Panc1 (cell line): ENCODE measurements at regions not wholly inside any gene's neighbourhood (a gene's known extent, or its start where the extent isn't known, plus 50 kb on each side); places are given as distances from the start of the nearest gene placed in this dataset.

Experiments used
- ATAC-seq: fragments of 200-7000 bp; cut with Tn5 transposase; 2 replicates; pipeline ENCODE4 v1.9.1; 2020; ENCODE audit warnings: mild to moderate bottlenecking, moderate library complexity
- BruUV-seq: library from RNA; stranded (reverse); fragments of 400-500 nt; replicated peaks from 2 replicates; lab custom pipeline; 2021; lab: Mats Ljungman, UMichigan
- CTCF ChIA-PET: fragments of 300-600 bp; sonication (Branson Sonifier 250); formaldehyde crosslinking; loops from one replicate; lab custom pipeline; 2022; ENCODE audit warnings: antibody characterized with exemption; lab: Charles Lee
- POLR2A ChIA-PET: fragments of 300-600 bp; sonication (Branson Sonifier 250); formaldehyde crosslinking; loops from one replicate; lab custom pipeline; 2022; ENCODE audit warnings: antibody characterized with exemption; lab: Charles Lee
- DNase-seq: peaks from one replicate; pipeline ENCODE4 v3.0.0-alpha.2; 2010; ENCODE audit warnings: low read depth, low spot score
- H3K27ac ChIP-seq: 2 replicates; pipeline ENCODE4 v1.5.1; 2011; ENCODE audit warnings: mild to moderate bottlenecking, low read length, inconsistent platforms
- H3K27me3 ChIP-seq: fragments of 200-500 bp; sonication (Bioruptor generic); 2 replicates; pipeline ENCODE4 v1.6.0; 2014; ENCODE audit warnings: low read length, inconsistent platforms; ENCODE audit not compliant: control insufficient read depth, insufficient read depth
- H3K36me3 ChIP-seq: fragments of 200-500 bp; sonication (Bioruptor generic); 2 replicates; pipeline ENCODE4 v1.5.1; 2014; ENCODE audit warnings: inconsistent platforms, mild to moderate bottlenecking, low read length, moderate library complexity; ENCODE audit not compliant: control insufficient read depth, insufficient read depth
- H3K4me1 ChIP-seq: 2 replicates; pipeline ENCODE4 v1.5.1; 2011; ENCODE audit warnings: inconsistent platforms, mild to moderate bottlenecking, low read length, moderate library complexity; ENCODE audit not compliant: control insufficient read depth, insufficient read depth
- H3K4me3 ChIP-seq, 2 experiments: 2 replicates each; pipeline ENCODE4 v1.5.1; 2011 to 2012; ENCODE audit warnings: low read depth in 2 of 2, low read length in 2 of 2, mild to moderate bottlenecking in 2 of 2, inconsistent platforms in 1 of 2, moderate library complexity in 1 of 2
- H3K9me3 ChIP-seq: fragments of 200-500 bp; sonication (Bioruptor generic); 2 replicates; pipeline ENCODE4 v1.5.1; 2014; ENCODE audit warnings: low read depth, mild to moderate bottlenecking, inconsistent platforms, low read length, moderate library complexity; ENCODE audit not compliant: control insufficient read depth, insufficient read depth
- POLR2AphosphoS5 ChIP-seq: IDR thresholded peaks from 2 replicates; pipeline ENCODE4 v1.6.1; 2012; ENCODE audit warnings: mild to moderate bottlenecking, low read depth, low read length, moderate library complexity
- SIN3A ChIP-seq: IDR thresholded peaks from 2 replicates; pipeline ENCODE4 v1.6.1; 2012; ENCODE audit warnings: low read depth, mild to moderate bottlenecking, low read length, moderate library complexity, borderline replicate concordance; ENCODE audit not compliant: insufficient read depth
- TCF7L2 ChIP-seq: IDR thresholded peaks from 2 replicates; pipeline ENCODE4 v1.6.1; 2011; ENCODE audit warnings: mild to moderate bottlenecking, low read depth, low read length, inconsistent platforms
- in situ Hi-C: cut with HindIII; loops from 2 replicates; pipeline ENCODE4 v1.10.0; 2016; ENCODE audit warnings: low sequenced_read_pairs, low pct_unique_long_range_greater_than_20kb
- intact Hi-C: fragments of 100-400 bp; cut with micrococcal nuclease; formaldehyde crosslinking; loops from one replicate; pipeline ENCODE4 v1.10.0; 2022; ENCODE audit not compliant: unreplicated experiment
- TF ChIP-seq, protein P1 (sequence below): fragments of 450-650 bp; IDR thresholded peaks from 2 replicates; pipeline ENCODE4 v1.5.1; 2017; ENCODE audit warnings: mild to moderate bottlenecking
- TF ChIP-seq, protein P2 (sequence below), 2 experiments: IDR thresholded peaks; 2 replicates each; pipeline ENCODE4 v1.6.1; 2011 to 2012; ENCODE audit warnings: low read depth in 2 of 2, control low read depth in 1 of 2, low read length in 1 of 2, mild to moderate bottlenecking in 1 of 2, moderate library complexity in 1 of 2; ENCODE audit not compliant: insufficient read depth in 1 of 2

- DNase-seq (no peak), ATAC-seq (no peak)
- Histone ChIP-seq H3K27me3 (no peaks in the 10 kb centered on the region), H3K4me1 (no peaks in the 10 kb centered on the region), H3K4me3 (no peak overlapping the region), H3K27ac (no peak overlapping the region), H3K36me3 (no peaks in the 10 kb centered on the region), H3K9me3 (no peaks in the 10 kb centered on the region)
- TF ChIP-seq POLR2AphosphoS5 (no peak), SIN3A (no peak), TCF7L2 (no peak)
- TF ChIP-seq, protein P1, sequence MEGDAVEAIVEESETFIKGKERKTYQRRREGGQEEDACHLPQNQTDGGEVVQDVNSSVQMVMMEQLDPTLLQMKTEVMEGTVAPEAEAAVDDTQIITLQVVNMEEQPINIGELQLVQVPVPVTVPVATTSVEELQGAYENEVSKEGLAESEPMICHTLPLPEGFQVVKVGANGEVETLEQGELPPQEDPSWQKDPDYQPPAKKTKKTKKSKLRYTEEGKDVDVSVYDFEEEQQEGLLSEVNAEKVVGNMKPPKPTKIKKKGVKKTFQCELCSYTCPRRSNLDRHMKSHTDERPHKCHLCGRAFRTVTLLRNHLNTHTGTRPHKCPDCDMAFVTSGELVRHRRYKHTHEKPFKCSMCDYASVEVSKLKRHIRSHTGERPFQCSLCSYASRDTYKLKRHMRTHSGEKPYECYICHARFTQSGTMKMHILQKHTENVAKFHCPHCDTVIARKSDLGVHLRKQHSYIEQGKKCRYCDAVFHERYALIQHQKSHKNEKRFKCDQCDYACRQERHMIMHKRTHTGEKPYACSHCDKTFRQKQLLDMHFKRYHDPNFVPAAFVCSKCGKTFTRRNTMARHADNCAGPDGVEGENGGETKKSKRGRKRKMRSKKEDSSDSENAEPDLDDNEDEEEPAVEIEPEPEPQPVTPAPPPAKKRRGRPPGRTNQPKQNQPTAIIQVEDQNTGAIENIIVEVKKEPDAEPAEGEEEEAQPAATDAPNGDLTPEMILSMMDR: no peak
- TF ChIP-seq, protein P2, sequence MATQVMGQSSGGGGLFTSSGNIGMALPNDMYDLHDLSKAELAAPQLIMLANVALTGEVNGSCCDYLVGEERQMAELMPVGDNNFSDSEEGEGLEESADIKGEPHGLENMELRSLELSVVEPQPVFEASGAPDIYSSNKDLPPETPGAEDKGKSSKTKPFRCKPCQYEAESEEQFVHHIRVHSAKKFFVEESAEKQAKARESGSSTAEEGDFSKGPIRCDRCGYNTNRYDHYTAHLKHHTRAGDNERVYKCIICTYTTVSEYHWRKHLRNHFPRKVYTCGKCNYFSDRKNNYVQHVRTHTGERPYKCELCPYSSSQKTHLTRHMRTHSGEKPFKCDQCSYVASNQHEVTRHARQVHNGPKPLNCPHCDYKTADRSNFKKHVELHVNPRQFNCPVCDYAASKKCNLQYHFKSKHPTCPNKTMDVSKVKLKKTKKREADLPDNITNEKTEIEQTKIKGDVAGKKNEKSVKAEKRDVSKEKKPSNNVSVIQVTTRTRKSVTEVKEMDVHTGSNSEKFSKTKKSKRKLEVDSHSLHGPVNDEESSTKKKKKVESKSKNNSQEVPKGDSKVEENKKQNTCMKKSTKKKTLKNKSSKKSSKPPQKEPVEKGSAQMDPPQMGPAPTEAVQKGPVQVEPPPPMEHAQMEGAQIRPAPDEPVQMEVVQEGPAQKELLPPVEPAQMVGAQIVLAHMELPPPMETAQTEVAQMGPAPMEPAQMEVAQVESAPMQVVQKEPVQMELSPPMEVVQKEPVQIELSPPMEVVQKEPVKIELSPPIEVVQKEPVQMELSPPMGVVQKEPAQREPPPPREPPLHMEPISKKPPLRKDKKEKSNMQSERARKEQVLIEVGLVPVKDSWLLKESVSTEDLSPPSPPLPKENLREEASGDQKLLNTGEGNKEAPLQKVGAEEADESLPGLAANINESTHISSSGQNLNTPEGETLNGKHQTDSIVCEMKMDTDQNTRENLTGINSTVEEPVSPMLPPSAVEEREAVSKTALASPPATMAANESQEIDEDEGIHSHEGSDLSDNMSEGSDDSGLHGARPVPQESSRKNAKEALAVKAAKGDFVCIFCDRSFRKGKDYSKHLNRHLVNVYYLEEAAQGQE (IDR thresholded peaks at IDR 0.05; ENCODE audit: insufficient read depth in 1 of 2, low read depth in 2 of 2, low read length in 1 of 2): no peak
- ChIA-PET POLR2A (no interaction called here), CTCF (no interaction called here)
- no TSS peak for BruUV-seq
- intact Hi-C loops (no loop called here), in situ Hi-C loops (no loop called here)
Observed at GRCh38 chr5:52469420-52469819, 318.3 kb upstream of the ITGA1 start.

DNA sequence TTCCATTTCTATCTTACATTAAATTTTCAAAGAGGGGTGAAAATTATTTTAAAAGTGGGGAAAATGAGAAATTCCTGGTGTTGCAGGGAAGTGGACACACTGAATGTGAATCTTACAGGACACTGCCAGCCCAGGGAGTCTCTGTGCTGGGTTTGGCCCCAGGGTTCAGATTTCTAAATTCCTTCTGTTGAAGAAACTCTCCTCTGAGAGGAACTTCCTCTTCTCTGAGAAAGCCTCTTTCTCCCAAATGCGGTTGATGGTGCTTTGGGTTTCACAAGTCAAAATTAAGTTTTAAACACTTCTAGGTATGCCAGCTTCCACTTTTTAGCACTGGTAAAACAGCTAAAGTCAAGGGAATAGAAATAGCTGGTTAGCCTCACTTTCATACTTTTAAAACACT is 317.9 kb upstream of the ITGA1 start:
- in situ Hi-C loops (no loop called here), intact Hi-C loops (no loop called here)
- H3K9me3 ChIP-seq: no peaks in the 10 kb centered on the region
- no peaks in the 10 kb centered on the region for H3K27me3 ChIP-seq
- no peak overlapping the region for H3K4me3 ChIP-seq
- no peaks in the 10 kb centered on the region for H3K4me1 ChIP-seq
- POLR2A ChIA-PET: no interaction called here
- no TSS peak for BruUV-seq
- DNase-seq (no peak), ATAC-seq (no peak)
- no peak overlapping the region for H3K27ac ChIP-seq
- no peak for TF ChIP-seq SIN3A
- no peak for TF ChIP-seq TCF7L2
- TF ChIP-seq, protein P2 (IDR thresholded peaks at IDR 0.05; ENCODE audit: insufficient read depth in 1 of 2, low read depth in 2 of 2, low read length in 1 of 2): no peak
- CTCF ChIA-PET: no interaction called here
- H3K36me3 ChIP-seq: no peaks in the 10 kb centered on the region
